ENCODE measurements at regions not wholly inside any gene's neighbourhood (a gene's known extent, or its start where the extent isn't known, plus 50 kb on each side); places are given as distances from the start of the nearest gene placed in this dataset.

GRCh38 chr7:114263219-114263618, 151.4 kb upstream of the FOXP2 start:
- Histone ChIP-seq H3K4me3 (ENCODE audit: low read length) (no peak overlapping the region), H3K9me3 (ENCODE audit: control insufficient read depth in 2 of 3, low read length in 3 of 3) (no peaks in the 10 kb centered on the region), H3K27ac (ENCODE audit: low read depth, low read length) (no peak overlapping the region), H3K27me3 (ENCODE audit: control insufficient read depth in 2 of 2, insufficient read depth in 2 of 2, low read length in 2 of 2) (no peaks in the 10 kb centered on the region), H3K36me3 (ENCODE audit: control insufficient read depth in 2 of 3, insufficient read depth in 3 of 3, low read length in 3 of 3) (no peaks in the 10 kb centered on the region), H3K4me1 (ENCODE audit: control insufficient read depth in 2 of 2, insufficient read depth in 2 of 2, low read length in 2 of 2) (no peaks in the 10 kb centered on the region)
- Mint-ChIP-seq H3K36me3 (no peaks in the 10 kb centered on the region), H3K4me1 (no peaks in the 10 kb centered on the region), H3K27me3 (no peaks in the 10 kb centered on the region), H3K27ac (no peak overlapping the region), H3K4me3 (no peak overlapping the region), H3K9me3 (peaks cover 0 to 16% (median 2%) of the 10 kb centered on the region in 11 donors)
- no peak for ATAC-seq
- ChIA-PET CTCF (no interaction called here), POLR2A (no interaction called here)
- DNase-seq: no peak
- intact Hi-C loops (cut with micrococcal nuclease): no loop called here

- no peak overlapping the region for H3K4me3 ChIP-seq (ENCODE audit: low read length)
- Mint-ChIP-seq H3K36me3 (no peaks in the 10 kb centered on the region), H3K4me3 (no peak overlapping the region), H3K9me3 (peaks cover 0 to 16% (median 9%) of the 10 kb centered on the region in 11 donors), H3K27ac (no peak overlapping the region), H3K27me3 (no peaks in the 10 kb centered on the region), H3K4me1 (no peaks in the 10 kb centered on the region)
- ATAC-seq (no peak), DNase-seq (no peak)
- ChIA-PET POLR2A (no interaction called here), CTCF (no interaction called here)
- intact Hi-C loops (cut with micrococcal nuclease): no loop called here
- H3K4me1 ChIP-seq (ENCODE audit: control insufficient read depth in 2 of 2, insufficient read depth in 2 of 2, low read length in 2 of 2): no peaks in the 10 kb centered on the region
- H3K9me3 ChIP-seq (ENCODE audit: control insufficient read depth in 2 of 3, low read length in 3 of 3): no peaks in the 10 kb centered on the region
- H3K36me3 ChIP-seq (ENCODE audit: control insufficient read depth in 2 of 3, insufficient read depth in 3 of 3, low read length in 3 of 3): no peaks in the 10 kb centered on the region
- H3K27ac ChIP-seq (ENCODE audit: low read depth, low read length): no peak overlapping the region
- H3K27me3 ChIP-seq (ENCODE audit: control insufficient read depth in 2 of 2, insufficient read depth in 2 of 2, low read length in 2 of 2): no peaks in the 10 kb centered on the region
Measured at GRCh38 chr7:114255404-114255841, 159.2 kb upstream of the FOXP2 start.

- Mint-ChIP-seq H3K9me3 (peaks cover 0 to 12% (median 3%) of the 10 kb centered on the region in 11 donors), H3K4me1 (no peaks in the 10 kb centered on the region), H3K27ac (no peak overlapping the region), H3K27me3 (no peaks in the 10 kb centered on the region), H3K36me3 (no peaks in the 10 kb centered on the region), H3K4me3 (no peak overlapping the region)
- Histone ChIP-seq H3K9me3 (ENCODE audit: control insufficient read depth in 2 of 3, low read length in 3 of 3) (no peaks in the 10 kb centered on the region), H3K4me3 (ENCODE audit: low read length) (no peak overlapping the region), H3K27ac (ENCODE audit: low read depth, low read length) (no peak overlapping the region), H3K36me3 (ENCODE audit: control insufficient read depth in 2 of 3, insufficient read depth in 3 of 3, low read length in 3 of 3) (no peaks in the 10 kb centered on the region), H3K27me3 (ENCODE audit: control insufficient read depth in 2 of 2, insufficient read depth in 2 of 2, low read length in 2 of 2) (no peaks in the 10 kb centered on the region), H3K4me1 (ENCODE audit: control insufficient read depth in 2 of 2, insufficient read depth in 2 of 2, low read length in 2 of 2) (no peaks in the 10 kb centered on the region)
- no peak for ATAC-seq
- DNase-seq: no peak
- intact Hi-C loops (cut with micrococcal nuclease): no loop called here
- POLR2A ChIA-PET: no interaction called here
- CTCF ChIA-PET: no interaction called here
Measured at GRCh38 chr7:114243646-114244045, 171.0 kb upstream of the FOXP2 start.

- no peak for ATAC-seq
Measured at GRCh38 chr7:114242992-114243507, 171.6 kb upstream of the FOXP2 start.

GRCh38 chr7:114229246-114229645, 185.4 kb upstream of the FOXP2 start:
- H3K4me3 ChIP-seq (ENCODE audit: low read length): no peak overlapping the region
- peaks cover 0 to 5% (median 0%) of the 10 kb centered on the region in 11 donors for H3K9me3 Mint-ChIP-seq
- no peak for DNase-seq
- no peak for ATAC-seq
- no peaks in the 10 kb centered on the region for H3K4me1 ChIP-seq (ENCODE audit: control insufficient read depth in 2 of 2, insufficient read depth in 2 of 2, low read length in 2 of 2)
- no peak overlapping the region for H3K27ac Mint-ChIP-seq
- CTCF ChIA-PET: no interaction called here
- H3K4me1 Mint-ChIP-seq: no peaks in the 10 kb centered on the region
- intact Hi-C loops (cut with micrococcal nuclease): no loop called here
- no peaks in the 10 kb centered on the region for H3K36me3 ChIP-seq (ENCODE audit: control insufficient read depth in 2 of 3, insufficient read depth in 3 of 3, low read length in 3 of 3)
- H3K27me3 Mint-ChIP-seq: no peaks in the 10 kb centered on the region
- POLR2A ChIA-PET: no interaction called here
- H3K27me3 ChIP-seq (ENCODE audit: control insufficient read depth in 2 of 2, insufficient read depth in 2 of 2, low read length in 2 of 2): no peaks in the 10 kb centered on the region
- H3K36me3 Mint-ChIP-seq: no peaks in the 10 kb centered on the region
- no peak overlapping the region for H3K27ac ChIP-seq (ENCODE audit: low read depth, low read length)
- no peaks in the 10 kb centered on the region for H3K9me3 ChIP-seq (ENCODE audit: control insufficient read depth in 2 of 3, low read length in 3 of 3)
- no peak overlapping the region for H3K4me3 Mint-ChIP-seq

More at GRCh38 chr7:114242992-114243507, 171.6 kb upstream of the FOXP2 start:
- H3K36me3 Mint-ChIP-seq: no peaks in the 10 kb centered on the region
- Histone ChIP-seq H3K27me3 (ENCODE audit: control insufficient read depth in 2 of 2, insufficient read depth in 2 of 2, low read length in 2 of 2) (no peaks in the 10 kb centered on the region), H3K4me1 (ENCODE audit: control insufficient read depth in 2 of 2, insufficient read depth in 2 of 2, low read length in 2 of 2) (no peaks in the 10 kb centered on the region), H3K27ac (ENCODE audit: low read depth, low read length) (no peak overlapping the region), H3K4me3 (ENCODE audit: low read length) (no peak overlapping the region), H3K9me3 (ENCODE audit: control insufficient read depth in 2 of 3, low read length in 3 of 3) (no peaks in the 10 kb centered on the region), H3K36me3 (ENCODE audit: control insufficient read depth in 2 of 3, insufficient read depth in 3 of 3, low read length in 3 of 3) (no peaks in the 10 kb centered on the region)
- no peaks in the 10 kb centered on the region for H3K4me1 Mint-ChIP-seq
- intact Hi-C loops (cut with micrococcal nuclease): no loop called here
- ChIA-PET CTCF (no interaction called here), POLR2A (no interaction called here)
- H3K4me3 Mint-ChIP-seq: no peak overlapping the region
- no peak overlapping the region for H3K27ac Mint-ChIP-seq
- H3K9me3 Mint-ChIP-seq: peaks cover 0 to 12% (median 3%) of the 10 kb centered on the region in 11 donors
- DNase-seq: no peak
- no peaks in the 10 kb centered on the region for H3K27me3 Mint-ChIP-seq

- Histone ChIP-seq H3K36me3 (ENCODE audit: control insufficient read depth in 2 of 3, insufficient read depth in 3 of 3, low read length in 3 of 3) (no peaks in the 10 kb centered on the region), H3K4me3 (ENCODE audit: low read length) (no peak overlapping the region), H3K27me3 (ENCODE audit: control insufficient read depth in 2 of 2, insufficient read depth in 2 of 2, low read length in 2 of 2) (no peaks in the 10 kb centered on the region), H3K4me1 (ENCODE audit: control insufficient read depth in 2 of 2, insufficient read depth in 2 of 2, low read length in 2 of 2) (no peaks in the 10 kb centered on the region), H3K9me3 (ENCODE audit: control insufficient read depth in 2 of 3, low read length in 3 of 3) (no peaks in the 10 kb centered on the region), H3K27ac (ENCODE audit: low read depth, low read length) (no peak overlapping the region)
- no peak overlapping the region for H3K27ac Mint-ChIP-seq
- intact Hi-C loops (cut with micrococcal nuclease): no loop called here
- POLR2A ChIA-PET: no interaction called here
- no peaks in the 10 kb centered on the region for H3K4me1 Mint-ChIP-seq
- CTCF ChIA-PET: no interaction called here
- ATAC-seq (no peak), DNase-seq (no peak)
- H3K27me3 Mint-ChIP-seq: no peaks in the 10 kb centered on the region
- H3K9me3 Mint-ChIP-seq: peaks cover 0 to 3% (median 0%) of the 10 kb centered on the region in 11 donors
- no peak overlapping the region for H3K4me3 Mint-ChIP-seq
- H3K36me3 Mint-ChIP-seq: no peaks in the 10 kb centered on the region
Measured at GRCh38 chr7:114225784-114226183, 188.8 kb upstream of the FOXP2 start.

- Mint-ChIP-seq H3K27me3 (no peaks in the 10 kb centered on the region), H3K4me1 (no peaks in the 10 kb centered on the region), H3K36me3 (no peaks in the 10 kb centered on the region), H3K27ac (no peak overlapping the region), H3K9me3 (peaks cover 0 to 1% (median 0%) of the 10 kb centered on the region in 11 donors), H3K4me3 (no peak overlapping the region)
- Histone ChIP-seq H3K4me1 (ENCODE audit: control insufficient read depth in 2 of 2, insufficient read depth in 2 of 2, low read length in 2 of 2) (no peaks in the 10 kb centered on the region), H3K27ac (ENCODE audit: low read depth, low read length) (no peak overlapping the region), H3K36me3 (ENCODE audit: control insufficient read depth in 2 of 3, insufficient read depth in 3 of 3, low read length in 3 of 3) (no peaks in the 10 kb centered on the region), H3K4me3 (ENCODE audit: low read length) (no peak overlapping the region), H3K9me3 (ENCODE audit: control insufficient read depth in 2 of 3, low read length in 3 of 3) (no peaks in the 10 kb centered on the region), H3K27me3 (ENCODE audit: control insufficient read depth in 2 of 2, insufficient read depth in 2 of 2, low read length in 2 of 2) (no peaks in the 10 kb centered on the region)
- DNase-seq: no peak
- intact Hi-C loops (cut with micrococcal nuclease): no loop called here
- ChIA-PET CTCF (no interaction called here), POLR2A (no interaction called here)
- ATAC-seq: no peak
Measured at GRCh38 chr7:114218283-114218682, 196.3 kb upstream of the FOXP2 start.
